ENCODE measurements at regions not wholly inside any gene's neighbourhood (a gene's known extent, or its start where the extent isn't known, plus 50 kb on each side); places are given as distances from the start of the nearest gene placed in this dataset.

- DNase-seq: no peak
- no peak overlapping the region for H3K27ac Mint-ChIP-seq
- TF ChIP-seq CTCF (IDR thresholded peaks at IDR 0.05): no peak
- H3K9me3 Mint-ChIP-seq: no peaks in the 10 kb centered on the region
- peaks cover 17% of the 10 kb centered on the region for H3K27me3 Mint-ChIP-seq (ENCODE audit: low read depth, poor library complexity)
- H3K4me3 Mint-ChIP-seq: no peak overlapping the region
- peaks cover 8% of the 10 kb centered on the region for H3K4me1 Mint-ChIP-seq
- no peaks in the 10 kb centered on the region for H3K36me3 Mint-ChIP-seq (ENCODE audit: low read depth)
Observed at GRCh38 chrX:131219271-131219670, 69.8 kb downstream of the IGSF1 start.

- no peak for TF ChIP-seq CTCF (IDR thresholded peaks at IDR 0.05)
- H3K4me3 Mint-ChIP-seq: no peak overlapping the region
- no peaks in the 10 kb centered on the region for H3K36me3 Mint-ChIP-seq (ENCODE audit: low read depth)
- no peak overlapping the region for H3K27ac Mint-ChIP-seq
- peaks cover 28% of the 10 kb centered on the region for H3K27me3 Mint-ChIP-seq (ENCODE audit: low read depth, poor library complexity)
- DNase-seq: no peak
- H3K4me1 Mint-ChIP-seq: no peaks in the 10 kb centered on the region
- H3K9me3 Mint-ChIP-seq: no peaks in the 10 kb centered on the region
Observed at GRCh38 chrX:131217989-131218388, 71.1 kb downstream of the IGSF1 start.

- Mint-ChIP-seq H3K27me3 (ENCODE audit: low read depth, poor library complexity) (peaks cover 21% of the 10 kb centered on the region), H3K9me3 (no peaks in the 10 kb centered on the region), H3K36me3 (ENCODE audit: low read depth) (no peaks in the 10 kb centered on the region), H3K4me3 (no peak overlapping the region), H3K4me1 (no peaks in the 10 kb centered on the region), H3K27ac (no peak overlapping the region)
- TF ChIP-seq CTCF (IDR thresholded peaks at IDR 0.05): no peak
- DNase-seq: no peak
Observed at GRCh38 chrX:131216828-131217227, 72.3 kb downstream of the IGSF1 start.

- no peak overlapping the region for H3K27ac Mint-ChIP-seq
- H3K36me3 Mint-ChIP-seq (ENCODE audit: low read depth): no peaks in the 10 kb centered on the region
- no peaks in the 10 kb centered on the region for H3K9me3 Mint-ChIP-seq
- H3K4me3 Mint-ChIP-seq: no peak overlapping the region
- peaks cover 42% of the 10 kb centered on the region for H3K27me3 Mint-ChIP-seq (ENCODE audit: low read depth, poor library complexity)
- no peak for DNase-seq
- no peak for TF ChIP-seq CTCF (IDR thresholded peaks at IDR 0.05)
- H3K4me1 Mint-ChIP-seq: no peaks in the 10 kb centered on the region
Observed at GRCh38 chrX:131213400-131213799, 75.7 kb downstream of the IGSF1 start.

- Mint-ChIP-seq H3K27me3 (ENCODE audit: low read depth, poor library complexity) (peaks cover 6% of the 10 kb centered on the region), H3K9me3 (no peaks in the 10 kb centered on the region), H3K4me1 (peaks cover 10% of the 10 kb centered on the region), H3K4me3 (no peak overlapping the region), H3K27ac (no peak overlapping the region), H3K36me3 (ENCODE audit: low read depth) (no peaks in the 10 kb centered on the region)
- TF ChIP-seq CTCF (IDR thresholded peaks at IDR 0.05): no peak
- DNase-seq: no peak
Observed at GRCh38 chrX:131202766-131203165, 86.3 kb downstream of the IGSF1 start.

- TF ChIP-seq CTCF (IDR thresholded peaks at IDR 0.05): no peak
- no peaks in the 10 kb centered on the region for H3K9me3 Mint-ChIP-seq
- no peak overlapping the region for H3K27ac Mint-ChIP-seq
- no peak for DNase-seq
- H3K4me1 Mint-ChIP-seq: peaks cover 15% of the 10 kb centered on the region
- no peaks in the 10 kb centered on the region for H3K36me3 Mint-ChIP-seq (ENCODE audit: low read depth)
- H3K4me3 Mint-ChIP-seq: no peak overlapping the region
- peaks cover 6% of the 10 kb centered on the region for H3K27me3 Mint-ChIP-seq (ENCODE audit: low read depth, poor library complexity)
Observed at GRCh38 chrX:131201986-131202385, 87.1 kb downstream of the IGSF1 start.
